Right hindlimb (tissue), 1 donor: ENCODE measurements at regions not wholly inside any gene's neighbourhood (a gene's known extent, or its start where the extent isn't known, plus 50 kb on each side); places are given as distances from the start of the nearest gene placed in this dataset.
"Not testable (repeated sequence)": the region's sequence is repeated elsewhere in the genome, so short reads cannot be mapped to it uniquely, and the experiment has no call there.

ENCODE experiments used
- DNase-seq: peaks from one replicate; pipeline ENCODE4 v3.0.0-alpha.2; 2018

- DNase-seq: no peak
Measured at GRCh38 chr3:191648787-191649186, 187.8 kb downstream of the PYDC2 start.

DNA sequence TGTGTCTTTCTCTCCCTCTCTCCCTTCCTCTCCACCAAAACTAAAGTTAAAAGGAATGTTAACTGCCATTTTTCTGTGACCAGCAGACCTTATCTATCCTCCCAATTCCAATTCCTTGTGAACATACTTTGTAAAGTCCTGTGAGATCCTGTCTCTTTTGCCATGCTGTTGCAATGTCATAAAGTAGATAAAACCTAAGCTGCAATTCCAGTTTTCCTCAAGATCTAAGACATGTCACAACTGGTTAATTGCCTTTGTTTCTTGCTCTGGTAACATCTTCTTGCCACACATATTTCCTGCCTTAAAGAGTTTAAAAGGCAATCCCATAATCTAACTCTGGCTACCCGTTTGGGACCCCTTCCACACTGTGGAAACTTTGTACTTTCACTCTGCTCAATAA lies 188.7 kb downstream of the PYDC2 start:
- no peak for DNase-seq

DNA sequence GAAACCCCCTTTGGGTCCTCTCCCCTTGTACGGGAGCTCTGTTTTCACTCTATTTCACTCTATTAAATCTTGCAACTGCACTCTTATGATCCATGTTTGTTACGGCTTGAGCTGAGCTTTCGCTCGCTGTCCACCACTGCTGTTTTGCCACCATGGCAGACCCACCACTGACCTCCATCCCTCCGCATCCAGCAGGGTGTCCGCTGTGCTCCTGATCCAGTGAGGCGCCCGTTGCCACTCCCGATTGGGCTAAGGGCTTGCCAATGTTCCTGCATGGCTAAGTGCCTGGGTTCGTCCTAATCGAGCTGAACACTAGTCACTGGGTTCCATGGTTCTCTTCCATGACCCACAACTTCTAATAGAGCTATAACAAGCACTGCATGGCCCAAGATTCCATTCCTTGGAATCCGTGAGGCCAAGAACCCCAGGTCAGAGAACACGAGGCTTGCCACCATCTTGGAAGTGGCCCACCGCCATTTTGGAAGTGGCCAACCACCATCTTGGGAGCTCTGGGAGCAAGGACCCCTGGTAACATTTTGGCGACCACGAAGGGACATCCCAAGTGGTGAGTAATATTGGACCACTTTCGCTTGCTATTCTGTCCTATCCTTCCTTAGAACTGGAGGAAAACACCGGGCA lies 197.9 kb downstream of the PYDC2 start:
- not testable (repeated sequence) for DNase-seq

GRCh38 chr3:191662150-191662549 lies 201.2 kb downstream of the PYDC2 start:
- not testable (repeated sequence) for DNase-seq

DNA sequence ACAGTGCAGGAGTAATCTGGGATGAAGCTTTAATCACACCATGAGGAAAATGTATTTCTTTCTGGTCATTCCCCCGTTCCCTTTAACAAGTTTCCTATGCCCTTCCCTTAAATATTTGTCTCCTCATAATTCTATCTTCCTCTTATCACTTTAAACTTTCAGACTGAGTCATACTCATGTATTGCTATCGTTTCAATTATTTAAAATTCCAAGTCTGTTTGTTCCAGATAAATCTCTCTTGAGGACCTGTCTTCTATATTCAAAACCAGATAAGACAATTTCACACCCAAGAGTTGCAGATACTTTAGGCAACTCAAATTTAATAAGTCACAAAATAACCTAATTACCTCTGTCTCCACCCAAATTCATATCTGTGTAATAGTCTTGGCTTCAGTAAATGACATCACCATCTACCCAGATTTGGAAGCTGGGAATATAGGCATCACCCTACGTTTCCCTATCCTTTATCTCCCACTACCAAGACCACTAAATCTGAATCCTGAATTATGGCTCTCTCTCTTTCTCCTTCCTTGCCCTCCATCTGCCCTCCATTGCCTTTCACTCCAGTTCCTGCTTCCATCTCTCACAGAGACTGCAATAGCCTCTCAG lies 220.1 kb downstream of the PYDC2 start:
- no peak for DNase-seq

DNA sequence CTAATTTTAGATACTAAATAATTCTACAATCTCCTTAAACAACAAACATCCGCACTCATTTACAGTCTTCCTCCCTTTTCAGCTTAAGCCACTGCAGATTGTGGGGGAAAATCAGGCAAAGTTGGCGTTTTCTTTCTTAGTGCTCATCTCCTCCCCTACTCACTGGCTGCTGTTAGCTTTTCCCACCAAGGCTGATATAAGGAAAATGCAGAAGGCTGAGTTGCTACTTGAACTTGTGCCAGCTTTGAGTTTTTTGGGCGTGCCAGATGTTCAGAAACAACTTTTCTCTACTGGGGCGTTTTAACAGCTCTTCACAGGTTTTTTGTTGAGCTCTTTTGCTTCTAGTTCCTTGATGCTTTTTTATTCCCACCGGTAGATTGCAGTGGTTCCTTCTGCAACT lies 222.0 kb downstream of the PYDC2 start:
- peak; percentile 22 for DNase-seq

DNA sequence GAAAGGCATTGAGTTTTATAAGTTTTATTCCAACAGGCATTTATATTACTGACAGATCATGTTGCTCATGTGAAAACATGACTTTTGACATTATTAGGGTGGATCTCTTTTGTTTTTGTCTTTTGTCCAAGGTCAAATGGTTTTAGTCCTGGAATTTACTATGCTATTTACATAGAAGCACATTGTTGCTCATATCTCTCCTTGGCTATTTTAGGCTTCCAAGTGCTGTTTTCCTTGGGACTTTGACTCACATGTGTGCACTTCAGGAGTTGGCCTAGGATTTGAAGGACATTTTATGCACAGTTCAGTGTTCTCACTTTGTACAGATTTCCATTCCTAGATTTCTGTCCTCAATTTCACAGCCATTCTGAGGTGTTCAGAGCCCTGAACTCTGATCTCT lies 225.7 kb downstream of the PYDC2 start:
- no peak for DNase-seq

- DNase-seq: no peak
Measured at GRCh38 chr3:191688756-191689433, 227.9 kb downstream of the PYDC2 start.

DNA sequence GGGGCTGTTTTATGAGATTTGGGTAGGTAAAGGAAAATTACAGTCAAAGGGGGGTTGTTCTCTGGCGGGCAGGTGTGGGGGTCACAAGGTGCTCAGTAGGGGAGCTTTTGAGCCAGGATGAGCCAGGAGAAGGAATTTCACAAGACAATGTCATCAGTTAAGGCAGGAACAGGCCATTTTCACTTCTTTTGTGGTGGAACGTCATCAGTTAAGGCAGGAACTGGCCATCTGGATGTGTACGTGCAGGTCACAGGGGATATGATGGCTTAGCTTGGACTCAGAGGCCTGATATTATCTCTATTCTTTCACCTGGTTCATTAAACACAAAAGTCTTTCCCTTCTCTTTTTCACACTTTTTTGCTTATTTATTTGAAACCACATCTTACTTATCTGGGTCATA lies 230.2 kb downstream of the PYDC2 start:
- not testable (repeated sequence) for DNase-seq

GRCh38 chr3:191695131-191695814 lies 234.3 kb downstream of the PYDC2 start:
- no peak for DNase-seq

- no peak for DNase-seq
Measured at GRCh38 chr3:191695815-191696153, 234.8 kb downstream of the PYDC2 start.

GRCh38 chr3:191696348-191696747 lies 235.4 kb downstream of the PYDC2 start:
- DNase-seq: no peak

DNA sequence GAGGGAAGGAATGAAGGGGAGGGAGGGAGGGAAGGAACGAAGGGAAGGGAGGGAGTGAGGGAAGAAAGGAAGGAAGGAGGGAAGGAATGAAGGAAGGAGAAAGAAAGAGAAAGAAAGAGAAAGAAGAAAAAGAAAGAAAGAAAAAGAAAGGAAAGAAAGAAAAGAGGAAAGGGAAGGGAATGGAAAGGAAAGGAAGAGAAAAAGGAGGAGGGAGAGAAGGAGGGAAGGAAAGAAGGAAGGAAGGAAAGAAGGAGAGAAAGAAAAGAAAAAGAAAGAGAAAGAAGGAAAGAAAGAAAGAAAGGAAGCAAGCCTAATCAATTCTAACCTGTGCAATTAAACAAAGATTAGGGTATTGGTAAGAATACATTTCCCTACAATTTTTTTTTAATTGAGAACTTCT lies 238.6 kb downstream of the PYDC2 start:
- DNase-seq: no peak

DNA sequence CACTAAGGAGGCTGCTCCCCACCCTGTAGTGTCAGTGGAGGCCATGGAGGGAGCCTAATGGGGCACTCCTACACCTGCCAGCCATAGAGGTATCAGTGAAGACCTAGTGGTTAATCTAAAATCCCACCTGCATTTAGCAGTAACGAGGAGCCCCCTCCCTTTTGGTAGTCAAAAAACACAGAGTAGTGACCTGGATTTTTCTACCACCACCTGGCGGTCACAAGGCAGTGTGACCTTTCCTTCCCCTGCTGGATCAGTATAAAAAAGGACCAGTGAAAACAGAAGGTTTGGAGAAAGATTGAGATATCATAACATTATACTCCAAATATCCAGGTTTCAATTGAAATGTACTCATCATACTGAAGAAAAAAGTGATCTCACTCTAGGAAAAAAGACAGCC lies 241.2 kb downstream of the PYDC2 start:
- no peak for DNase-seq

DNA sequence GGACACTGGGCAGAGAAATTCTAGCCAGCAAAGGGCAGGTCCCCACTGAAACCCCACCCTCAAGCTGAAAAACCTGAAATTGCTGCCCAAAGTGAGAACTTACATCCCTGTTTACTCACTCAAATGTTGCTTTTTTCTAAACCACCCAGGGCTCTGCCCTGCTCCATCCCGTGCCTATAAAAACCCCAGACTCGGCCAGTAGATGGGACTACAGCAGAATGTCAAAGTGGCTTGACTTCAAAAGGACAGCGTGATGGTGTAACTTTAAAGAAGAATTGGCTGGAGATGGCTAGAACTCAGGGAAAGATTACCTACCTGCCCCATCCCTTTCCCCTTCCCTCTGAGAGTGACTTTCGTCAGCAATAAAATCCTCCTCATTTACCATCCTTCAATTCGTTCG lies 246.9 kb downstream of the PYDC2 start:
- DNase-seq: no peak

DNA sequence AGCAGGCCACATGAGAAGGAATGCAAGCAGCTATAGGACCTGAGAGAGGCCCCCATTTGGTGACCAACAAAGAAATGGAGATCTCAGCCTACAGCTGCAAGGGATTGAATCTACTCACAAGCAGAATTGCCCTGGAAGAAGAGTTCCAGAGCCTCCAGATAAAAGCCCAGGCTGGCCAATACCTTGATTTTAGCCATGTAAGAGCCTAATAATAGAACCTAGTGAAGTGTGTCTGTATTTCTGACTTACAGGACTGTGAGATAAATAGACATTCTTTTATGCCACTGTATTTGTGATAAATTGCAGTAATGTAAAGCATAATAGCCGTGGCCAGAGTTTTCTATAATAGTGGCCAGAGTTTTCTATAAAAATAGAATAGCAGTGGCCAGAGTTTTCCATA lies 254.6 kb downstream of the PYDC2 start:
- DNase-seq: no peak

DNA sequence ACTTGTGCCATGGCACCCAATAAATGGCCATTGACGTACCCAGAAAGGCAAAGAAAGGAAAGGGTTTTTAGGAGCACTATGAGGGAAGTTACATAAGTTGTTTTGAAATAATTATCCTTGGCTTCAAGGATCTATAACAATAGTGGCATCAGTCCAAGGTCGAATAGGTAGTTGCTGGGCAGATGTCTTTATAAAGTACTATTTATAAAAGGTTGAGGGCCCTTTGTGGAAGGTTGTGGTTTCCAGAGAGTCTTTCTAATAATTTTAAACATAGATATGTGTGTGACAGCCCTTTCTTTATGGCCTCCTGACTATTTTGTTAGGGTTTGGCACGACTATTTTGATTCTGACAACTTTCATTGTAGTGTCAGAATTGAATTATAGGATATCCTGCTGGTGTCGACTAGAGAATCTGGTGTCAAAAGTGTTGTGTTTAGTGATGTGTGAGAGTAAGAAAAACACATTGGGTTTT lies 260.5 kb downstream of the PYDC2 start:
- DNase-seq: no peak

DNA sequence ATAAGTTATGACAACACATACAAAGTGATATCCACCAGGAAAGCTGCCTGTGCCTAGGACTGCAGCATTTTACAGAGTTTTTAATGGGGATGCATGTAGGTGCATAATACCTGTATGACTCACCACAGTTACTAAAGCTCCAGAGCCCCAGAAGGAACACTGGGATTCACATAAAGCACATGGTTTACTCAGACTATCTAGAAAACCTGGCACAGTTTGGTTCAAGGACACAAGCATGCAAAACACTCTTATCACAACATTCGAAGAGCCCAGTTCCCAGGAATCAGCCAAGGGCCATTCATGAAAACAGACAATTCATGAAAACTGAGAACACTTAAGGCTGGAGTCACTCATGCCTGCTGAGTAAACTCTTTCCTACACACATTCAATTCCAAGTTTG lies 261.0 kb downstream of the PYDC2 start:
- no peak for DNase-seq

GRCh38 chr3:191727338-191727737 lies 266.4 kb downstream of the PYDC2 start:
- no peak for DNase-seq

DNA sequence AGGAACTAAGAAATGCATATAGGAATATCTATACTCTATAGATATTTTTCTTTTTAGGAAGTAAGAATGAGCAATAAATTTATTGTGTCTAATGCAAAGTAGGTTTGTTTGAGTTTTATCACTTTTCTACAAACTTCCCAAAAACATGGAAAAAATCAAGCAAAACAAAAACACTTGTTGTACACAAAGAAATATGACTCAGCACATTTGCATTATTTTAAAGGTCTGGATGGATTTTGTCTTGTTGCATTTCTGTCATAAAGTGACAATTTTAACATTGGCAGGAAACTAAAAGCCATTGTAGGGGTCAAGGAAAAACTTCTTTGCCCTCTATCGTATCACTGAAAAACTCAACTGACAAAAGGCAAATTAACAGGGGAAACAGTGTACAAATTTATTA lies 267.2 kb downstream of the PYDC2 start:
- no peak for DNase-seq

- no peak for DNase-seq
Measured at GRCh38 chr3:191737742-191738141, 276.8 kb downstream of the PYDC2 start.

GRCh38 chr3:191740712-191741111 lies 279.7 kb downstream of the PYDC2 start:
- no peak for DNase-seq

DNA sequence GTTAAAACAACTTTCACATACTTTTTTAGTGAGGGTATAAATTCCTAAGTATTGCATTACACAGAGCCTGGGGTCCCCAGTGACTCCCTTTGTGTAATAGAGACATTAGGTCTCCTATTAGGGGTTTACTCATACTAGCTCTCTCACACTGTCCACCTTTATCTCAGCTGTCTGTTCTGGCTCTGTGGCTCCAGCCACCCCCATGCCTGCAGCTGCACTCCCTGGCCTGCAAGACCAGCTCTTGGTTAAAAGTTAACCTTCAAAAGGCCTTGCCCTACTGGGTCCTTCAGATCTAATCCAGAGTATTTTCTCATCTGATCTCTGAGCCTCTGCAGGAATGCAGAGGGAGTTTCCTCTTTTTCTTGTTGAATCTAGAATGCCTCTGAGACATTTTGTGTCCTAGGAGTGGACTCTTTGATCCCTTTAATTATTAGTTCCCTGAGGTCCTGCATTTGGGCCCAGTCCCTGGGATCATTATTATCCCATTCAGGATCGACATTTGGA lies 280.9 kb downstream of the PYDC2 start:
- DNase-seq: not testable (repeated sequence)

GRCh38 chr3:191743283-191743682 lies 282.3 kb downstream of the PYDC2 start:
- no peak for DNase-seq
